Spleen (tissue), 7 donors: ENCODE measurements at regions not wholly inside any gene's neighbourhood (a gene's known extent, or its start where the extent isn't known, plus 50 kb on each side); places are given as distances from the start of the nearest gene placed in this dataset.

Source experiments
- CTCF ChIP-seq, 11 experiments: fragments of 200-600 bp in 7 of 11; fragments of 450-650 bp in 4 of 11; sonication (generic) in 4 of 11; IDR thresholded peaks in 8 of 11; conservative IDR thresholded peaks in 3 of 11; 1 replicate in 7 of 11; 2 replicates in 4 of 11; pipeline versions ENCODE4 v1.4.0 to v1.8.0; 2016 to 2021; ENCODE audit warnings: antibody characterized with exemption in 11 of 11, inconsistent platforms in 4 of 11, mild to moderate bottlenecking in 1 of 11
- POLR2A ChIP-seq, 3 donors: fragments of 450-650 bp; IDR thresholded peaks; one replicate each; pipeline ENCODE4 v1.5.1; 2017; ENCODE audit warnings: antibody characterized with exemption in 3 of 3, mild to moderate bottlenecking in 1 of 3
- donor health status: DM: no; HTN: no; CAD: no; lungs with moderate emphysema.
- donor health status: DM: no; HTN: no; CAD: no.
- donor health status: DM: no; HTN: no; CAD: no.

- TF ChIP-seq CTCF (IDR thresholded peaks at IDR 0.05 in 8 of 11, conservative IDR thresholded peaks at IDR 0.05 in 3 of 11) (no peak), POLR2A (IDR thresholded peaks at IDR 0.05) (no peak)
Observed at GRCh38 chr1:226466296-226466695, 58.4 kb upstream of the PARP1 start.
